HepG2 (cell line): ENCODE measurements at regions not wholly inside any gene's neighbourhood (a gene's known extent, or its start where the extent isn't known, plus 50 kb on each side); places are given as distances from the start of the nearest gene placed in this dataset.

Experiments
- IRX3 ChIP-seq: sonication (generic); formaldehyde crosslinking; IDR thresholded peaks from 2 replicates; pipeline ENCODE4 v1.8.1; 2023; ENCODE audit warnings: mild to moderate bottlenecking, low read depth, missing genetic modification reagents, borderline replicate concordance
- KLF16 ChIP-seq, 2 experiments: sonication (generic) in 1 of 2; formaldehyde crosslinking in 1 of 2; IDR thresholded peaks; 2 replicates each; pipeline versions ENCODE4 v1.6.1 to v1.8.0; 2016 to 2023; ENCODE audit warnings: missing genetic modification reagents in 2 of 2, missing compliant biosample characterization in 1 of 2
- PRMT3 ChIP-seq: sonication (generic); formaldehyde crosslinking; IDR thresholded peaks from 2 replicates; pipeline ENCODE4 v1.8.1; 2022; ENCODE audit warnings: low read depth, mild to moderate bottlenecking, moderate library complexity, missing genetic modification reagents, borderline replicate concordance
- RARG ChIP-seq: sonication (generic); formaldehyde crosslinking; IDR thresholded peaks from 2 replicates; pipeline ENCODE4 v1.4.0; 2020; ENCODE audit warnings: low read depth, mild to moderate bottlenecking, missing genetic modification reagents

- TF ChIP-seq KLF16 (CRISPR knock-in tag; IDR thresholded peaks at IDR 0.05) = no peak
- TF ChIP-seq RARG (CRISPR knock-in tag) = no peak
- no peak for TF ChIP-seq IRX3 (CRISPR knock-in tag)
- no peak for TF ChIP-seq PRMT3 (CRISPR knock-in tag)
Measured at GRCh38 chr1:217105437-217105836, 382.2 kb upstream of the ESRRG start.
